VCaP (cell line): ENCODE measurements at regions not wholly inside any gene's neighbourhood (a gene's known extent, or its start where the extent isn't known, plus 50 kb on each side); places are given as distances from the start of the nearest gene placed in this dataset.

ENCODE experiments used
- H3K27ac ChIP-seq: fragments of 450-650 bp; 2 replicates; pipeline ENCODE4 v1.5.1; 2017
- CTCF ChIP-seq: fragments of 450-650 bp; conservative IDR thresholded peaks from 2 replicates; pipeline ENCODE4 v1.5.1; 2017; ENCODE audit warnings: mild to moderate bottlenecking, moderate library complexity

GRCh38 chr10:31112961-31113360, 81.3 kb upstream of the ZNF438 start:
- no peak overlapping the region for H3K27ac ChIP-seq
- no peak for TF ChIP-seq CTCF

- no peak for TF ChIP-seq CTCF
- no peak overlapping the region for H3K27ac ChIP-seq
Observed at GRCh38 chr10:31116226-31116625, 84.6 kb upstream of the ZNF438 start.

GRCh38 chr10:31118556-31118955, 86.9 kb upstream of the ZNF438 start:
- no peak overlapping the region for H3K27ac ChIP-seq
- TF ChIP-seq CTCF: no peak

GRCh38 chr10:31120392-31120791, 88.7 kb upstream of the ZNF438 start:
- H3K27ac ChIP-seq: no peak overlapping the region
- TF ChIP-seq CTCF: no peak

GRCh38 chr10:31120961-31121685, 89.5 kb upstream of the ZNF438 start:
- TF ChIP-seq CTCF: no peak

GRCh38 chr10:31121757-31122577, 90.3 kb upstream of the ZNF438 start:
- no peak overlapping the region for H3K27ac ChIP-seq
- TF ChIP-seq CTCF: no peak

More at GRCh38 chr10:31120961-31121685, 89.5 kb upstream of the ZNF438 start:
- no peak overlapping the region for H3K27ac ChIP-seq

GRCh38 chr10:31123946-31124345, 92.3 kb upstream of the ZNF438 start:
- H3K27ac ChIP-seq: no peak overlapping the region

More at GRCh38 chr10:31123946-31124345, 92.3 kb upstream of the ZNF438 start:
- TF ChIP-seq CTCF: no peak
